Stimulated activated CD8-positive, alpha-beta memory T cell treated with anti-CD3 and anti-CD28 coated beads, Interleukin-7, amount 100 ng/mL, for 48 hours (primary cell): ENCODE measurements at regions not wholly inside any gene's neighbourhood (a gene's known extent, or its start where the extent isn't known, plus 50 kb on each side); places are given as distances from the start of the nearest gene placed in this dataset.
"Not testable (repeated sequence)": the region's sequence is repeated elsewhere in the genome, so short reads cannot be mapped to it uniquely, and the experiment has no call there.

ENCODE experiments used
- DNase-seq, 2 donors: peaks; one replicate each; pipeline ENCODE4 v3.0.0-alpha.2; 2020; ENCODE audit warnings: low read depth in 1 of 2; ENCODE audit errors: extremely low read depth in 1 of 2

- DNase-seq = no peak
Measured at GRCh38 chr4:56149591-56149990, 200.8 kb downstream of the CEP135 start.

- DNase-seq = no peak
Measured at GRCh38 chr4:56148428-56148827, 199.7 kb downstream of the CEP135 start.

GRCh38 chr4:56147371-56147770 is 198.6 kb downstream of the CEP135 start:
- no peak for DNase-seq

- no peak for DNase-seq
Measured at GRCh38 chr4:56146956-56147355, 198.2 kb downstream of the CEP135 start.

- no peak for DNase-seq
Measured at GRCh38 chr4:56142088-56142487, 193.3 kb downstream of the CEP135 start.

GRCh38 chr4:56139241-56139827 is 190.6 kb downstream of the CEP135 start:
- DNase-seq = no peak

GRCh38 chr4:56134834-56135233 is 186.1 kb downstream of the CEP135 start:
- DNase-seq = not testable (repeated sequence)

- DNase-seq = no peak
Measured at GRCh38 chr4:56134266-56134665, 185.5 kb downstream of the CEP135 start.

- no peak for DNase-seq
Measured at GRCh38 chr4:56132835-56133234, 184.1 kb downstream of the CEP135 start.

- DNase-seq = not testable (repeated sequence)
Measured at GRCh38 chr4:56132188-56132587, 183.4 kb downstream of the CEP135 start.

GRCh38 chr4:56130606-56131155 is 181.9 kb downstream of the CEP135 start:
- no peak for DNase-seq

GRCh38 chr4:56129431-56129861 is 180.7 kb downstream of the CEP135 start:
- no peak for DNase-seq

GRCh38 chr4:56128213-56128612 is 179.5 kb downstream of the CEP135 start:
- no peak for DNase-seq

GRCh38 chr4:56127716-56128115 is 179.0 kb downstream of the CEP135 start:
- no peak for DNase-seq

GRCh38 chr4:56123547-56123946 is 174.8 kb downstream of the CEP135 start:
- DNase-seq = no peak

GRCh38 chr4:56123051-56123450 is 174.3 kb downstream of the CEP135 start:
- no peak for DNase-seq

GRCh38 chr4:56118845-56119244 is 170.1 kb downstream of the CEP135 start:
- no peak for DNase-seq

GRCh38 chr4:56118055-56118454 is 169.3 kb downstream of the CEP135 start:
- DNase-seq = no peak

- no peak for DNase-seq
Measured at GRCh38 chr4:56115898-56116297, 167.2 kb downstream of the CEP135 start.

- no peak for DNase-seq
Measured at GRCh38 chr4:56112377-56112776, 163.6 kb downstream of the CEP135 start.

GRCh38 chr4:56106180-56107147 is 157.7 kb downstream of the CEP135 start:
- DNase-seq = no peak

- no peak for DNase-seq
Measured at GRCh38 chr4:56104188-56104587, 155.4 kb downstream of the CEP135 start.
